Right hindlimb (tissue), 1 donor: ENCODE measurements at regions not wholly inside any gene's neighbourhood (a gene's known extent, or its start where the extent isn't known, plus 50 kb on each side); places are given as distances from the start of the nearest gene placed in this dataset.

Experiments
- DNase-seq: peaks from one replicate; pipeline ENCODE4 v3.0.0-alpha.2; 2018

GRCh38 chr7:136807598-136807997 is 60.9 kb upstream of the CHRM2 start:
- DNase-seq, result no peak

GRCh38 chr7:136803028-136803427 is 65.4 kb upstream of the CHRM2 start:
- no peak for DNase-seq

DNA sequence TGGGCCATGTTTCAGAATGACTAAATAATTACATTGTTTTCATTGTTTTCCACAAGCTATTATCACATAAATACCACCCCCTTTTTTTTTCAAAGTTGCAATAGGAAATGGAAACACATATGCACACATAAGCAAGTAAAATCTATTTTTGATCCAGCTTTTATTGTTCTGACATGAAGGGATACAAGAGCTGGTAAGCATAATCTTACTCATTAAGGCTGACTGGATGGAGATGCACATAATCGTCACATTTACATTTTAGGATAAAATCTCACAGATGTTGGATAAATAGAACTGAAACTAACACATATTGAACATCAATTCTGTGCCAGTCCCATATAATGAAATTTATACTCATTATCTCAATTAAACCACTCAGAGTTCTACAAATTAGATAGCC is 84.5 kb upstream of the CHRM2 start:
- DNase-seq, result no peak

DNA sequence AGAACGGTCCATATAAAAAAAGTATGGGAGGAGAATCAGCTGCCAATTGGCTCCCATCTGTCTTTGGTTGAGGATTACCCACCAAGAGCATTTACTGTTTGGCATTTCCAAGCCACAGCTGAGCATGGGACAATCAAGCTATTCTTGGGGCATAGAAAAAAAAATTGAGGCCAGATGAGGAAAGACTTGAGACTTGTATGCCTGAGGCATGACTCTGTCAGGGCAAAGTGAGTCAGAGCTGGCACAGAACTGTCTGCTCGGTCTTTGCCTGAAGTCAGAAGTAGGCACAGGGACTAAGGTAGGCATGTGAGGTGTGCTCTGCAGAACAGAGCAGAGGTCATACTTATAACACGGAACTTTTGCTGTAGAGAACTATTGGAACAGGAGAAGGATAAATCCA is 126.5 kb upstream of the CHRM2 start:
- no peak for DNase-seq

DNA sequence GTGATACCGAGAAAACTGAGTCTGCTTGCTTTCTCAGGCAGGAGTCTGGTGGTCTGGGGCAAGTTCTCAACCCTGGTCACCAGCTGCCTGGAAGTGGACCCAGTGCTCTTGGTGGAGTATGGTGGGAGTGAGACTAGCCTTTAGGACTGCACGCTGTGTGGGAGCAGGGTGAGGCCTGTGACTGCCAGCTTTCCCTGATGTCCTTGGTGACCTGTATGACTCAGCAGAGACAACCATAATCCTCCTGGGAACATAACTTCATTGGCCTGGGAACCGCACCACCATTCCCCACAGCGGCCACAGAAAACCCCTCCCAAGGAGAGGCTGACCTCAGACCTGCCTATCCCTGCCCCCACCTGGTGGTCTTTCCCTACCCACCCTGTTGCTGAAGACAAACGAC is 139.5 kb upstream of the CHRM2 start:
- DNase-seq, result no peak

GRCh38 chr7:136726460-136726859 is 142.0 kb upstream of the CHRM2 start:
- DNase-seq, result no peak

GRCh38 chr7:136717910-136718557 is 150.4 kb upstream of the CHRM2 start:
- no peak for DNase-seq

GRCh38 chr7:136714062-136714461 is 154.4 kb upstream of the CHRM2 start:
- DNase-seq, result no peak

GRCh38 chr7:136710751-136711150 is 157.7 kb upstream of the CHRM2 start:
- no peak for DNase-seq

DNA sequence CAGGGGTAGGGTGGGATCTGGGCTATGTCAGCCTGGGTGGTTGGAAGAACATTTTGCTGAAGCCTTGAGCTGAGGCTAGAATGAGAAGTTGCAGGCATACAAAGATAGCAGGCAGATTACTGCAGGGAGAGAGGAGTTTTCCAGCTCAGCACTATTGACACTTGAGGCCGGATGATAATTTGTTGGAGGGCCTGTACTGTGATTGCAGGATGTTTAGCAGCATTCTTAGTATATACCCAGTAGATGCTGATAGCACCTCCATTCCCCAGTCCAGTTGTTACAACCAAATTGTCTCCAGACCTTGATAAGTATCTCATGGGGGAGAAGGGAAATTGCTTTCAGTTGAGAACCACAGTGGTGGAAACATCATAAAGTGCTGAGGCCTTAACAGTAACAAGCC is 158.6 kb upstream of the CHRM2 start:
- DNase-seq, result no peak

DNA sequence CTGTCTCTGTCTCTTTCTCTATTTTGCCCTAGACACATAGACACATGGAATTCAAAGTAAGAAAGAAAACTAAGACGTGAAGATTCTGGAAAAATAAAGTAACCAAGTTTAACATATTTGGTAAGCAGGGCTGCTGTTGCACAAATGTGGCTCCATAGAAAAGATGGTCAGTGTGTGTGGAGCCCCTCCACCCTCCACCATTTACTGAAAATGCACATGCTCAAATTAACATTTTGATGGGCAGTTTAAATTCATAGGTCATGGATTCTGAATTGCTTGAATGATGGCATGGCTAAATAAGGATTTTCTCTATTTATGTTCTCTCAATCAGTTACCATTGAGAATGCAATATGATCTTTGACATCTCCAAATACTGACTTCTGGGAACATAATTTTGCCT is 165.5 kb upstream of the CHRM2 start:
- no peak for DNase-seq

GRCh38 chr7:136698977-136699376 is 169.5 kb upstream of the CHRM2 start:
- no peak for DNase-seq

- DNase-seq, result no peak
Measured at GRCh38 chr7:136698231-136698630, 170.2 kb upstream of the CHRM2 start.

DNA sequence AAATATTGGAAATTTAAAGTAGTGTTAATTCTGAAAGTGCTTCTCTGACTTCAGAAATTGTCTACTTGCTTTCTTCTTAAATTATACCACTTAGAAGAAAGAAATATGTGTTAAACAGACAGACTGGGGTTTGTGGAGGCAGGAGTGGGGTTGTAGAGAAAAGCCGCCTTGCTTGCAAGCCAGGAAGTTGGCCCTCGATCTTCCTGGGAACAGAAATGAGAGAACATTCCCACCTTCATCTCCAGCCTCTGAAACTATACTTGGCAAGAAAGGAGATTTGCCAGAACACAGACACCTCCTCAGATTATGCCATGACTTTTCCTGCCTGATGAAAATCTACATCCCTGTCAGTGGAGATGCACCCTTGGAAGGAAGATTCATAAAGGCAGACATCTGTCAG is 171.2 kb upstream of the CHRM2 start:
- DNase-seq, result no peak

DNA sequence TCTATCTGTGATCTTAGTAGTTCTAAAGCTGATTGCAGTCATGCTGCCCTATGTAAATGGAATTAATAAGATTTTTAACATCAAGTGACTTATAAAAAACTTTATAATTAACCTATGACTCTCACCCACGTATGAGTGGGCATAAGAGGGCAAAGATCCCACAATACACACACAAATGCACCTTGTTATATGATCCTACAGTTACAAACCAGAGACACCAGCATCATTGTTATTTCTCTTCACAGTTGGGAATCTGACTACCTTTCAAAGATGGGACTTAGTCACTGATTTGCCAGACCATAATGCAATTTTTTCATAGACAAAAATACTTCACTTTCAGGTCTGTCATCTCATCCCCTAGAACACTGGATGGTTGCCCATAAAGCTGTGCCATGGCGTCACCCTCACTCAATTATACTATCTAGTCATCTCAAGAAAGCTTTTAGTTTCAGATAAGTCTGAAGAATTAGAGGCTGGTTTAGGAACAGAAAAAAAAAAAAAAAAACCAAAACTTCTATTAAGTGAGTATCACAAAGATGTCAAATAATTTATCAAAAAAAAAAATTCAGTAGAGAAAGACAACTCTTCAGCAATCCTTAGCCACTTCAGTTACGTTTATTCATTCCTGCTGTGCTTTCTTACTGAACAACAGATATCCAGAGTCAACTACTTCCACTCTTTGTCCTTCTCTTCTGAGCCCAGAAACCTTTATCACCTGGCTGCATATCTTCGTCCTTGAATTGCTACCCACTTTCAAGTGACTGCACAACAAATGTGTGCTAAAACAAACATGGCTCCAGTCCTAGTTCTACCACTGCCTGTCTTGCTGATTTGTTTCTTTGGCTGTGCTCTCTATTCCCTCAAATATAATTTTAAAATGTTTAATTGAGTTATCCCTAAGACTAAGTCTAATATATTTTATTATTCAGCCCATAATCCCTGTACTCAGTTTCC is 175.0 kb upstream of the CHRM2 start:
- no peak for DNase-seq

DNA sequence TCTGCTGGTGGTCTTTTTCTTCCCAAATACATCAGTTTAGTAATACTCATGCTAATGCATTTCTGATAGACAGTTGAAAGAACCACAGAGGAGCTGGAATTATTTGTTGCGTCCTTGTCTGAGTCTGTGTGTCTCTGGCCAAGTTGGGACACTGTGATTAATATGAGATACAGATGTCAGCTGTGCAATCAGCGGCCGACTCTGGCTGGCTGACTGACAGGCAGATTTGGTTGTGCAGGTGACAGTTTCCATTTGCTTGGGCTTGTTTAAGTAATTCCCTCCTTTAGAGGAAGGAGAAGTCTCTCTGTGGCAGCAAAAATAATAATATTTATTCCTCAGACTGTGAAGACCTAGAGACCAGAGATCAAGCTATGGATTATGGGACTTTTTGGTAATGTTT is 176.2 kb upstream of the CHRM2 start:
- DNase-seq, result no peak

- DNase-seq, result no peak
Measured at GRCh38 chr7:136688601-136689000, 179.9 kb upstream of the CHRM2 start.

- no peak for DNase-seq
Measured at GRCh38 chr7:136687693-136688322, 180.6 kb upstream of the CHRM2 start.

- no peak for DNase-seq
Measured at GRCh38 chr7:136685501-136686173, 182.8 kb upstream of the CHRM2 start.

- DNase-seq, result no peak
Measured at GRCh38 chr7:136677471-136678365, 190.7 kb upstream of the CHRM2 start.

DNA sequence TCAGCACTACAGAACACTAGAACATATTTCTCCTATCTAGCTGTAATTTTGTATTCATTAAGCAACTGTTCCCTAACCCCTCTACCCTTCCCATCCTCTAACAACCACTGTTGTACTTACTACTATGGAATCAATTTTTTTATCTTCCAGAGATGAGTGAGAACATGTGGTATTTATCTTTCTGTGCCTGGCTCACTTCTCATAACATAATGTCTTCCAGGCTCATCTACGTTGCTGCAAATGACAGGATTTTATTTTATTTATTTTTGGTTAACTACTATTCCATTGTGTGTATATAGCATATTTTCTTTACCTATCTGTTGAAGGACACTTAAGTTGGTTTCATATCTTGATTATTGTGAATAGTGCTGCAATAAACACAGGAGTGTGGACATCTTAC is 200.9 kb upstream of the CHRM2 start:
- no peak for DNase-seq

- DNase-seq, result no peak
Measured at GRCh38 chr7:136665878-136666509, 202.5 kb upstream of the CHRM2 start.
